Neural progenitor cell (in vitro differentiated cells): ENCODE measurements at regions not wholly inside any gene's neighbourhood (a gene's known extent, or its start where the extent isn't known, plus 50 kb on each side); places are given as distances from the start of the nearest gene placed in this dataset.
"Not testable (repeated sequence)": the region's sequence is repeated elsewhere in the genome, so short reads cannot be mapped to it uniquely, and the experiment has no call there.

Experiments used
- CTCF ChIP-seq: fragments of 200-600 bp; sonication (generic); IDR thresholded peaks from 2 replicates; pipeline ENCODE4 v1.5.1; 2017; ENCODE audit warnings: antibody characterized with exemption, mild to moderate bottlenecking
- EZH2 ChIP-seq: fragments of 200-600 bp; sonication (generic); IDR thresholded peaks from 2 replicates; pipeline ENCODE4 v1.6.1; 2017; ENCODE audit warnings: antibody characterized with exemption, mild to moderate bottlenecking, moderate library complexity

DNA sequence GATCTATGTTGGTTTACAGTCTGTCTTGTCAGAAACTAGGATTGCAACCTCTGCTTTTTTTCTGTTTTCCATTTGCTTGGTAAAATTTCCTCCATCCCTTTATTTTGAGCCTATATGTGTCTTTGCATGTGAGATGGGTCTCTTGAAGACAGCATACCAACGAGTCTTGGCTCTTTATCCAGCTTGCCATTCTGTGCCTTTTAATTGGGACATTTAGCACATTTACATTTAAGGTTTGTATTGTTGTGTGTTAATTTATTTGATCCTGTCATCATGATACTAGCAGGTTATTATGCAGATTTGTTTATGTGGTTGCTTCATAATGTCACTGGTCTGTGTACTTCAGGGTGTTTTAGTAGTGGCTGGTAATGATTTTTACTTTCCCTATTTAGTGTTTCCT lies 236.6 kb upstream of the SOX2 start:
- TF ChIP-seq EZH2, CTCF: not testable (repeated sequence)
